OCI-LY1 (cell line): ENCODE measurements at regions not wholly inside any gene's neighbourhood (a gene's known extent, or its start where the extent isn't known, plus 50 kb on each side); places are given as distances from the start of the nearest gene placed in this dataset.
"Not testable (repeated sequence)": the region's sequence is repeated elsewhere in the genome, so short reads cannot be mapped to it uniquely, and the experiment has no call there.

ENCODE experiments used
- H2AFZ ChIP-seq: fragments of 200-600 bp; sonication (generic), shearing (Covaris generic); 2 replicates; pipeline ENCODE4 v1.6.0; 2014; ENCODE audit warnings: antibody characterized with exemption, mild to moderate bottlenecking, low read length
- H3F3A ChIP-seq: fragments of 200-600 bp; sonication (generic), shearing (Covaris generic); 2 replicates; pipeline ENCODE4 v1.6.0; 2014; ENCODE audit warnings: mild to moderate bottlenecking, antibody characterized with exemption, low read length, moderate library complexity; ENCODE audit not compliant: insufficient read depth
- H3K27ac ChIP-seq: fragments of 200-600 bp; sonication (generic); 2 replicates; pipeline ENCODE4 v1.5.1; 2014; ENCODE audit warnings: low read length, mixed run types, mild to moderate bottlenecking, low read depth; ENCODE audit not compliant: poor library complexity, severe bottlenecking
- H3K27me3 ChIP-seq: fragments of 200-600 bp; sonication (generic); 2 replicates; pipeline ENCODE4 v1.6.0; 2014; ENCODE audit warnings: antibody characterized with exemption, mild to moderate bottlenecking, low read length, moderate library complexity; ENCODE audit not compliant: insufficient read depth
- H3K36me3 ChIP-seq: fragments of 200-600 bp; sonication (generic); 2 replicates; pipeline ENCODE4 v1.6.1; 2014; ENCODE audit warnings: mild to moderate bottlenecking, antibody characterized with exemption, low read length, moderate library complexity, mixed read lengths; ENCODE audit not compliant: insufficient read depth
- H3K4me1 ChIP-seq: fragments of 200-600 bp; sonication (generic); 2 replicates; pipeline ENCODE4 v1.5.1; 2014; ENCODE audit warnings: mild to moderate bottlenecking, low read length, moderate library complexity; ENCODE audit not compliant: insufficient read depth, severe bottlenecking
- H3K4me2 ChIP-seq: fragments of 200-600 bp; sonication (generic), shearing (Covaris generic); 2 replicates; pipeline ENCODE4 v1.6.1; 2014; ENCODE audit warnings: low read length
- H3K4me3 ChIP-seq: fragments of 200-600 bp; sonication (generic); 2 replicates; pipeline ENCODE4 v1.5.1; 2014; ENCODE audit warnings: low read length, low read depth, mild to moderate bottlenecking, mixed read lengths; ENCODE audit not compliant: poor library complexity, severe bottlenecking
- H3K79me2 ChIP-seq: fragments of 200-600 bp; shearing (Covaris generic); 2 replicates; pipeline ENCODE4 v1.6.1; 2016; ENCODE audit warnings: mixed run types, low read length, mixed read lengths; ENCODE audit not compliant: insufficient read depth
- H3K9ac ChIP-seq: fragments of 200-600 bp; sonication (generic), shearing (Covaris generic); 2 replicates; pipeline ENCODE4 v1.6.1; 2014; ENCODE audit warnings: mild to moderate bottlenecking, low read length, mixed read lengths
- H3K9me2 ChIP-seq: fragments of 200-600 bp; sonication (generic), shearing (Covaris generic); 2 replicates; pipeline ENCODE4 v1.6.1; 2014; ENCODE audit warnings: low read depth, mild to moderate bottlenecking, low read length, mixed read lengths
- H3K9me3 ChIP-seq: fragments of 200-600 bp; shearing (Covaris generic); 2 replicates; pipeline ENCODE4 v1.6.1; 2014; ENCODE audit warnings: low read length, mixed read lengths
- H4K20me1 ChIP-seq: fragments of 200-600 bp; sonication (generic), shearing (Covaris generic); 2 replicates; pipeline ENCODE4 v1.6.0; 2016; ENCODE audit warnings: mild to moderate bottlenecking, low read length; ENCODE audit not compliant: insufficient read depth
- EZH2 ChIP-seq: fragments of 200-600 bp; sonication (generic), shearing (Covaris generic); IDR thresholded peaks from 2 replicates; pipeline ENCODE4 v1.8.0; 2017; ENCODE audit warnings: borderline replicate concordance, mixed run types, mild to moderate bottlenecking, antibody characterized with exemption, low read length, moderate library complexity, mixed read lengths
- TF ChIP-seq, protein P1 (sequence below): fragments of 200-600 bp; sonication (generic), shearing (Covaris generic); IDR thresholded peaks from 2 replicates; pipeline ENCODE4 v1.5.1; 2017; ENCODE audit warnings: mild to moderate bottlenecking, antibody characterized with exemption, low read length, moderate library complexity, mixed read lengths

GRCh38 chr11:49533204-49533603, 324.8 kb upstream of the FOLH1 start:
- no peaks in the 10 kb centered on the region for H4K20me1 ChIP-seq
- no peaks in the 10 kb centered on the region for H3F3A ChIP-seq
- H3K9me2 ChIP-seq, result no peaks in the 10 kb centered on the region
- no peaks in the 10 kb centered on the region for H3K36me3 ChIP-seq
- no peak for TF ChIP-seq EZH2
- TF ChIP-seq, protein P1, sequence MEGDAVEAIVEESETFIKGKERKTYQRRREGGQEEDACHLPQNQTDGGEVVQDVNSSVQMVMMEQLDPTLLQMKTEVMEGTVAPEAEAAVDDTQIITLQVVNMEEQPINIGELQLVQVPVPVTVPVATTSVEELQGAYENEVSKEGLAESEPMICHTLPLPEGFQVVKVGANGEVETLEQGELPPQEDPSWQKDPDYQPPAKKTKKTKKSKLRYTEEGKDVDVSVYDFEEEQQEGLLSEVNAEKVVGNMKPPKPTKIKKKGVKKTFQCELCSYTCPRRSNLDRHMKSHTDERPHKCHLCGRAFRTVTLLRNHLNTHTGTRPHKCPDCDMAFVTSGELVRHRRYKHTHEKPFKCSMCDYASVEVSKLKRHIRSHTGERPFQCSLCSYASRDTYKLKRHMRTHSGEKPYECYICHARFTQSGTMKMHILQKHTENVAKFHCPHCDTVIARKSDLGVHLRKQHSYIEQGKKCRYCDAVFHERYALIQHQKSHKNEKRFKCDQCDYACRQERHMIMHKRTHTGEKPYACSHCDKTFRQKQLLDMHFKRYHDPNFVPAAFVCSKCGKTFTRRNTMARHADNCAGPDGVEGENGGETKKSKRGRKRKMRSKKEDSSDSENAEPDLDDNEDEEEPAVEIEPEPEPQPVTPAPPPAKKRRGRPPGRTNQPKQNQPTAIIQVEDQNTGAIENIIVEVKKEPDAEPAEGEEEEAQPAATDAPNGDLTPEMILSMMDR, result no peak
- no peaks in the 10 kb centered on the region for H3K27me3 ChIP-seq
- no peak overlapping the region for H3K4me2 ChIP-seq
- H3K4me3 ChIP-seq, result no peak overlapping the region
- no peak overlapping the region for H3K27ac ChIP-seq
- no peak overlapping the region for H2AFZ ChIP-seq
- H3K4me1 ChIP-seq, result no peaks in the 10 kb centered on the region
- H3K79me2 ChIP-seq, result no peaks in the 10 kb centered on the region
- H3K9me3 ChIP-seq, result no peaks in the 10 kb centered on the region
- H3K9ac ChIP-seq, result no peak overlapping the region

DNA sequence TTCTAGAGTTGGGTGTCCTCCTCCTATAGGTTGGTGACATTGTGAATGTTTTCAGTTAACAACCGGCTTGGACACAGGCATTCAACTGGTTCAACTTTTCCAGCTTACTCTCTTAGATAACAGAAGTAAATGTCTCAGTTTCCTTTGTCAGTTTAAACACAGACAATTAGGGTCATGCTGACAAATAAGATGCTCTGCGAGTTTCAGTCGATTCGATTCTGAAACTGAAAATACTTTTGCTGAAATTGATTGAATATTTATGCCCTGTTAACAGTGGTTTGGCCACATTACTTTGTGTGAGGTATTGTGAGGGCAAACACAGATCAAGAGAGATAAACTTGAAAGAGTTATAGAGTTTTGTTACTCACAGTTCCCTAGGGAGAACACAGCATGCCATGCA, 330.5 kb upstream of the FOLH1 start:
- not testable (repeated sequence) for H3F3A ChIP-seq, H3K4me3 ChIP-seq, H3K9me2 ChIP-seq, H3K9ac ChIP-seq, H3K79me2 ChIP-seq, H3K36me3 ChIP-seq, H2AFZ ChIP-seq, H3K27me3 ChIP-seq, H3K4me1 ChIP-seq, H4K20me1 ChIP-seq, H3K27ac ChIP-seq, H3K4me2 ChIP-seq, H3K9me3 ChIP-seq

DNA sequence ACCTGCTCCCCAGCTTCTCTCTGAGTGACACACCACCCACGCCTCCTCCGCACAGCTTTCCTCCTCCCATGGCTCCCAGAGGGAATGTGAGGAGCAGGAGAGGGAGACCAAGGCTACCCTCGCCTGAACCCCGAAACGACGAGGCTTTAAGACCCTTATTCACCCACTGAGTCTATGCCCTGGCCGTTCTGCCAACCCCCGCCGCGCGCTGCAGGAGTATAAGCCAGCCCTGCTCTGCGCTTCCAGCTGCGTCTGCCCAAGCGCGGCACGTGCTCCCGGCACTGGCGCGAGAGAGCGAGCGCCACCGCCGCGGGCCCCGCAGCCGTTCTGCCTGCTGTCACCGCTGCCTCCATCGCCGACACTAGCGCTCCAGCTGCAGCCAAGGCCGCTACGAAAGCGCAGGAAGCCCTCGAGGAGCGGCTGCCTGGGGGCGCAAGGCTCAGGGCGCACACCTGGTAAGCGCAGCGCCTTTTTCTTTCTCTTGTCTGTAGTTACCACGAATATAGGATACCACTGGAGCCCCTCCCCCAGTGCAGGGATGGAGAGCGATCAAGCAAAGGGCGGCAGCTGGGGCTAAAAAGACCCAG, 350.0 kb upstream of the FOLH1 start:
- H3K27me3 ChIP-seq, H3K27ac ChIP-seq, H3F3A ChIP-seq, H3K36me3 ChIP-seq, H3K9ac ChIP-seq, H3K9me2 ChIP-seq, H3K79me2 ChIP-seq, H4K20me1 ChIP-seq, H3K9me3 ChIP-seq, H2AFZ ChIP-seq, H3K4me3 ChIP-seq, H3K4me2 ChIP-seq, H3K4me1 ChIP-seq: not testable (repeated sequence)

- not testable (repeated sequence) for H3K9ac ChIP-seq, H3K36me3 ChIP-seq
Observed at GRCh38 chr11:49560593-49560992, 352.2 kb upstream of the FOLH1 start.

DNA sequence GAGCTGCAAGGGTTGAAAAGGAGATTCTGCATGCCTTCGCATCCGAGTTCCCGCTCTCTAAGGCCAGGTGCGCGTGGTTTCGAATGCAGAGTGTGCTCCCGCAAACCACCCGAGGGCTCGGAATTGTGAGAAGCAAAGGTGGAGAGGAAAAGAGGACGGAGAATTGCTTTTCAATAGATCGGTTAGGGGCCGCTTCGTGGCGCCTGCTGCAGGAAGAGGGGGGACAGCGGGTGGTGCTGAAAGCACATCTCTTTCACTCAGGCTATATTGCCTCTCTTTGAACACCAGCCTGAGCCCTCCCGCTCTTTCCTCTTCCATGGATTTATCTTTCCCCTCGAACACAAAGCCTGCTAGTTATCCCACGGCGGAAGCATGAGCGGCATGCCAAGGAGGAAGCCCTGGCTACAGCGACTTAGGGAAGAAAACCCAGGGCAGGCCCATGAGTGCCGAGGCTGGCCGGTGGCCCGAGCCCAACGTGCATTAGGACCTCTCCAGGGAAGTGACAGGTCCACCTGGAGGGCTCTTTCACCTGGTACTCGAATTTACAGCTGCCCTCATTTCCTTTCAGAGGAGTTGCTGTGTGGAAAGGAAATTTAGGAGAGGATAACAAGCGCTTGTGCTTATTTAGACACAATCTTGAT, 353.0 kb upstream of the FOLH1 start:
- not testable (repeated sequence) for H3K4me3 ChIP-seq, H3K4me1 ChIP-seq, H4K20me1 ChIP-seq, H3F3A ChIP-seq, H3K36me3 ChIP-seq, H3K9ac ChIP-seq, H3K27me3 ChIP-seq, H3K79me2 ChIP-seq, H3K27ac ChIP-seq, H2AFZ ChIP-seq, H3K9me2 ChIP-seq, H3K9me3 ChIP-seq, H3K4me2 ChIP-seq

More at GRCh38 chr11:49560593-49560992, 352.2 kb upstream of the FOLH1 start:
- H3F3A ChIP-seq, H3K27me3 ChIP-seq, H3K9me3 ChIP-seq, H3K4me2 ChIP-seq, H3K79me2 ChIP-seq, H3K4me3 ChIP-seq, H3K9me2 ChIP-seq, H3K4me1 ChIP-seq, H3K27ac ChIP-seq, H4K20me1 ChIP-seq, H2AFZ ChIP-seq: not testable (repeated sequence)

DNA sequence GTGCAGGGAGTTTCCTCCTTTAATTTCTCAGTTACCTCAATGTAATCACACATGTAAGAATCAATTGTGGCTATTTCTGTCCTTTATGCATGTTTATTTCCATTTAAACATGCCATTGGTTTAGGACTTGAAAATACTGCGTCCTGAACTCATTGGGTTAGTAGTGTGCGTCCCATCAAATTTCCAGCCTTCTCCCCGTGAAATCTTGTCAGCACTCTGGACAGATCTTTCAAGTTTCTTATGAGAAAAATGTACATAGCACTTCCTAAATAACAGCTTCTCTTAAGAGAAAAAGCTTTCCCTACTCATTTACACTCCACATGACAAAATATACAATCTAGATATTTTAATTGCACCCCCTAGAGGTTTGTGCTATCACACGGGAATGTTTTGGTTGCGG, 353.9 kb upstream of the FOLH1 start:
- H4K20me1 ChIP-seq, H3K9me3 ChIP-seq: not testable (repeated sequence)

DNA sequence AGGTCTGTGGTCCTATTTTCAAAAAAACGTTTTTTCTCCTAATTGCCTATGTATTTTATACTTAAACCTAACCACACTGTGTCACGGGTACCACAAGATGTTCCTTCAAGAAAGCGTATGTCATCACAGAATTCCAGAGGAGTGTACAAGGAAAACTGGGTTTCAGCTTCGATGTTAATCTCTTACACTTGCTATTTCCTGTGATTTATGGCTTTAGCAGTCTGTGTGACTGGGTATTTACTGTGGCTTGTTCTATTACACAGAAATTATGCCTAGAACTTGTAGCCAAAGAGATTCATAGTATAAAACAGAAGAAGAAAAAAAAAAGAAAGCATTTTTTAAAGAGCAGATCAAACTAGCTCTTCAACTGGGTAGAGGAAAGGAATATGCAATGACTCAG, 371.1 kb upstream of the FOLH1 start:
- H3K9ac ChIP-seq, H3K9me3 ChIP-seq, H3K36me3 ChIP-seq: not testable (repeated sequence)

More for the DNA sequence above, 353.9 kb upstream of the FOLH1 start:
- H3K27ac ChIP-seq, H3K9ac ChIP-seq, H3F3A ChIP-seq, H3K4me2 ChIP-seq, H3K9me2 ChIP-seq, H3K4me1 ChIP-seq, H2AFZ ChIP-seq, H3K79me2 ChIP-seq, H3K4me3 ChIP-seq, H3K27me3 ChIP-seq, H3K36me3 ChIP-seq: not testable (repeated sequence)

More for the DNA sequence above, 371.1 kb upstream of the FOLH1 start:
- not testable (repeated sequence) for H3K4me3 ChIP-seq, H2AFZ ChIP-seq, H3F3A ChIP-seq, H3K4me2 ChIP-seq, H3K9me2 ChIP-seq, H3K27me3 ChIP-seq, H3K79me2 ChIP-seq, H3K4me1 ChIP-seq, H4K20me1 ChIP-seq, H3K27ac ChIP-seq
